Uterus (tissue), 3 donors: ENCODE measurements at regions not wholly inside any gene's neighbourhood (a gene's known extent, or its start where the extent isn't known, plus 50 kb on each side); places are given as distances from the start of the nearest gene placed in this dataset.

Experiments
- DNase-seq, 2 donors: peaks; one replicate each; pipeline ENCODE4 v3.0.0-alpha.2; 2019 to 2020
- H3K27ac ChIP-seq, 2 donors: fragments of 200-600 bp; sonication (generic); 1 replicate in 1 of 2; 2 replicates in 1 of 2; pipeline ENCODE4 v1.5.1; 2016 to 2018
- H3K27me3 ChIP-seq, 2 donors: fragments of 200-600 bp; sonication (generic); one replicate each; pipeline ENCODE4 v1.5.1; 2018 to 2019; ENCODE audit warnings: control low read depth in 1 of 2
- H3K36me3 ChIP-seq, 2 donors: fragments of 200-600 bp; sonication (generic); one replicate each; pipeline ENCODE4 v1.5.1; 2019; ENCODE audit warnings: control low read depth in 1 of 2
- H3K4me1 ChIP-seq, 2 donors: fragments of 200-600 bp; sonication (generic); one replicate each; pipeline ENCODE4 v1.5.1; 2018 to 2019; ENCODE audit warnings: control low read depth in 1 of 2
- H3K4me3 ChIP-seq, 2 donors: fragments of 200-600 bp; sonication (generic); 1 replicate in 1 of 2; 2 replicates in 1 of 2; pipeline ENCODE4 v1.5.1; 2018 to 2019; ENCODE audit warnings: mild to moderate bottlenecking in 1 of 2
- H3K9me3 ChIP-seq, 2 donors: fragments of 200-600 bp; sonication (generic); one replicate each; pipeline ENCODE4 v1.5.1; 2019; ENCODE audit warnings: control low read depth in 1 of 2
- CTCF ChIP-seq, 4 experiments: fragments of 200-600 bp in 2 of 4; fragments of 450-650 bp in 2 of 4; sonication (generic) in 2 of 4; IDR thresholded peaks; one replicate each; pipeline ENCODE4 v1.5.1; 2016 to 2019; ENCODE audit warnings: antibody characterized with exemption in 4 of 4, mild to moderate bottlenecking in 2 of 4, moderate library complexity in 1 of 4
- POLR2A ChIP-seq, 2 donors: fragments of 450-650 bp; IDR thresholded peaks; one replicate each; pipeline ENCODE4 v1.6.1; 2016; ENCODE audit warnings: antibody characterized with exemption in 2 of 2, mild to moderate bottlenecking in 1 of 2, moderate library complexity in 1 of 2
- intact Hi-C: fragments of 100-400 bp; cut with DNase I; formaldehyde crosslinking; loops from one replicate; pipeline ENCODE4 v1.15.1; 2023; ENCODE audit warnings: low total_unique reads
- donor health status: DM: yes; HTN: yes; CAD: no.

- intact Hi-C loops: no loop called here
- Histone ChIP-seq H3K4me3 (no peak overlapping the region), H3K27me3 (no peaks in the 10 kb centered on the region), H3K9me3 (no peaks in the 10 kb centered on the region), H3K4me1 (no peaks in the 10 kb centered on the region), H3K36me3 (no peaks in the 10 kb centered on the region), H3K27ac (no peak overlapping the region)
- TF ChIP-seq POLR2A (IDR thresholded peaks at IDR 0.05) (no peak), CTCF (IDR thresholded peaks at IDR 0.05) (no peak)
- no peak for DNase-seq
Observed at GRCh38 chr12:92365333-92365732, 219.7 kb upstream of the BTG1 start.

GRCh38 chr12:92363295-92364146, 217.9 kb upstream of the BTG1 start:
- no peaks in the 10 kb centered on the region for H3K27me3 ChIP-seq
- no peaks in the 10 kb centered on the region for H3K36me3 ChIP-seq
- intact Hi-C loops: no loop called here
- DNase-seq: peak; percentile 28 to 30
- H3K27ac ChIP-seq: peak overlapping the region; percentile 60 to 61
- TF ChIP-seq CTCF (IDR thresholded peaks at IDR 0.05) (no peak), POLR2A (IDR thresholded peaks at IDR 0.05) (no peak)
- H3K4me1 ChIP-seq: no peaks in the 10 kb centered on the region
- no peaks in the 10 kb centered on the region for H3K9me3 ChIP-seq
- peak overlapping the region in 1 of 2 donors; percentile 2 for H3K4me3 ChIP-seq

GRCh38 chr12:92362785-92363184, 217.1 kb upstream of the BTG1 start:
- H3K4me1 ChIP-seq: no peaks in the 10 kb centered on the region
- H3K27ac ChIP-seq: peak overlapping the region; percentile 60 to 61
- no peaks in the 10 kb centered on the region for H3K27me3 ChIP-seq
- H3K4me3 ChIP-seq: no peak overlapping the region
- no peak for TF ChIP-seq POLR2A (IDR thresholded peaks at IDR 0.05)
- TF ChIP-seq CTCF (IDR thresholded peaks at IDR 0.05): no peak
- H3K36me3 ChIP-seq: no peaks in the 10 kb centered on the region
- no peak for DNase-seq
- no peaks in the 10 kb centered on the region for H3K9me3 ChIP-seq
- intact Hi-C loops: no loop called here

GRCh38 chr12:92362126-92362525, 216.5 kb upstream of the BTG1 start:
- no peaks in the 10 kb centered on the region for H3K4me1 ChIP-seq
- no peaks in the 10 kb centered on the region for H3K9me3 ChIP-seq
- no peaks in the 10 kb centered on the region for H3K27me3 ChIP-seq
- DNase-seq: no peak
- peak overlapping the region in 1 of 2 donors; percentile 61 for H3K27ac ChIP-seq
- H3K36me3 ChIP-seq: no peaks in the 10 kb centered on the region
- intact Hi-C loops: no loop called here
- TF ChIP-seq POLR2A (IDR thresholded peaks at IDR 0.05) (no peak), CTCF (IDR thresholded peaks at IDR 0.05) (no peak)
- no peak overlapping the region for H3K4me3 ChIP-seq

- DNase-seq: no peak
- TF ChIP-seq CTCF (IDR thresholded peaks at IDR 0.05) (no peak), POLR2A (IDR thresholded peaks at IDR 0.05) (no peak)
- H3K4me1 ChIP-seq: no peaks in the 10 kb centered on the region
- no peaks in the 10 kb centered on the region for H3K9me3 ChIP-seq
- no peak overlapping the region for H3K27ac ChIP-seq
- no peak overlapping the region for H3K4me3 ChIP-seq
- intact Hi-C loops: no loop called here
- no peaks in the 10 kb centered on the region for H3K36me3 ChIP-seq
- H3K27me3 ChIP-seq: no peaks in the 10 kb centered on the region
Observed at GRCh38 chr12:92360543-92360942, 214.9 kb upstream of the BTG1 start.
